ENCODE measurements at regions not wholly inside any gene's neighbourhood (a gene's known extent, or its start where the extent isn't known, plus 50 kb on each side); places are given as distances from the start of the nearest gene placed in this dataset.

DNA sequence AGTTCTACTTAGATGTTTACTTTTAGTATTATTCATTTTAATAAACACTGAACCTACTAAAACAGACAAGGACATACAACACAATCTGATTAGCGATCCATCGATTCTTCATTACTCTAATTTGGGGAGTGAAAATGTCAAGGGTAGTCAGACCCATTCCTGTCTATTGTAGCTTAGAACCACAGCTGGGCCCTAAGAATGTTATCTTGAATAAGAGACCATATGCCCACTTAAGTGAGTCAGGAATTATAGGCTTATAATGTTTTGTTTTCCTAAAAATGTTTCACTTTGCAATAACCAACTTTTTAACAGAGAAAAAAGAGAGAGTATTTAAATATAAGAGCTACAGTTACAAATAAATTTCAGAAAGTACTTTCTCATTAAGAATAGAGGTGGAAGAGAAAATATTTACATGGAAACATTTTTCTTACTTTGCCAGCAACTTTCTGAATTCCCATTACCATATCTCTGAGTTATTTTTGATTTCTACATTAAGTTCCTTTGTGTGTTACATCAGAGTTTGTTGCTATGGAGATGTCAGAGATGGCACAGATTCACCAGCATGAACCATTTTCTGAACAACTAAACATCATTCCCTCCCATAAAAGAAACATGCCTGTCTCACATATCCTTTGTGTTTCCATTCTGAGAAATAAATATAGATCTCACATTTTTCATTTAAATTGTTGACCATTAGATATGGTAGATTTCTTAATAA is 75.4 kb upstream of the SLC13A1 start:
- Histone ChIP-seq H4K5ac (ENCODE audit: low read depth, low read length) (no peak overlapping the region), H3K4ac (ENCODE audit: low read depth, low read length) (no peak overlapping the region), H3K4me3 (ENCODE audit: insufficient read depth, low read depth, low read length) (no peak overlapping the region), H2AK5ac (ENCODE audit: low read depth, low read length) (no peak overlapping the region), H3K9me3 (ENCODE audit: control insufficient read depth, insufficient read depth, low read length) (peaks cover 9% of the 10 kb centered on the region), H3K56ac (ENCODE audit: extremely low read depth, insufficient read depth, low read length) (no peak overlapping the region), H3K18ac (ENCODE audit: low read depth, low read length) (no peak overlapping the region), H3K23ac (ENCODE audit: low read depth, low read length) (no peak overlapping the region), H2BK120ac (ENCODE audit: low read depth, low read length) (no peak overlapping the region), H3K36me3 (ENCODE audit: control insufficient read depth, insufficient read depth, low read length) (no peaks in the 10 kb centered on the region), H2BK20ac (ENCODE audit: low read depth, low read length) (no peak overlapping the region), H2AFZ (replicated peaks; ENCODE audit: low read length, poor library complexity) (no peak overlapping the region), H3K9me1 (ENCODE audit: insufficient read depth, low read length) (no peaks in the 10 kb centered on the region), H2AK9ac (replicated peaks; ENCODE audit: low read depth, low read length, poor library complexity) (no peak overlapping the region), H4K8ac (ENCODE audit: low read depth in 2 of 2, low read length in 2 of 2) (no peak overlapping the region), H3K14ac (replicated peaks; ENCODE audit: low read depth, low read length) (no peak overlapping the region), H2BK5ac (ENCODE audit: low read depth, low read length, poor library complexity, severe bottlenecking) (no peak overlapping the region), H4K91ac (ENCODE audit: insufficient read depth, low read depth, low read length) (no peak overlapping the region), H3K4me1 (ENCODE audit: control insufficient read depth, insufficient read depth, low read length) (no peaks in the 10 kb centered on the region), H3K27me3 (ENCODE audit: control insufficient read depth, insufficient read depth, low read length) (no peaks in the 10 kb centered on the region), H3K4me2 (ENCODE audit: low read depth, low read length) (no peak overlapping the region), H4K20me1 (ENCODE audit: insufficient read depth, low read length) (no peaks in the 10 kb centered on the region), H3K79me1 (ENCODE audit: low read depth in 1 of 2, low read length in 2 of 2) (no peaks in the 10 kb centered on the region), H3K9ac (ENCODE audit: low read depth, low read length) (no peak overlapping the region), H3K27ac (ENCODE audit: insufficient read depth, low read length) (no peak overlapping the region), H2BK15ac (ENCODE audit: low read depth, low read length) (no peak overlapping the region)
- CTCF ChIA-PET = no interaction called here
- intact Hi-C loops (cut with micrococcal nuclease) (no loop called here), dilution Hi-C loops (cut with HindIII; ENCODE audit: low sequenced_read_pairs, unreplicated experiment) (no loop called here), in situ Hi-C loops (cut with MboI; ENCODE audit: low sequenced_read_pairs) (no loop called here)
- ATAC-seq (ENCODE audit: low read depth) = no peak
- POLR2A ChIA-PET (ENCODE audit: unreplicated experiment) = no interaction called here
- no CpG with 5 or more reads among the region's 2 CpGs for WGBS, 2 experiments (ENCODE audit: extremely low coverage in 2 of 2, insufficient read length in 1 of 2)
- no peak for TF ChIP-seq MAFK (IDR thresholded peaks at IDR 0.05; ENCODE audit: low read depth, low read length)
- no peak for TF ChIP-seq CHD1 (IDR thresholded peaks at IDR 0.05; ENCODE audit: low read depth, low read length)
- TF ChIP-seq, protein P1, sequence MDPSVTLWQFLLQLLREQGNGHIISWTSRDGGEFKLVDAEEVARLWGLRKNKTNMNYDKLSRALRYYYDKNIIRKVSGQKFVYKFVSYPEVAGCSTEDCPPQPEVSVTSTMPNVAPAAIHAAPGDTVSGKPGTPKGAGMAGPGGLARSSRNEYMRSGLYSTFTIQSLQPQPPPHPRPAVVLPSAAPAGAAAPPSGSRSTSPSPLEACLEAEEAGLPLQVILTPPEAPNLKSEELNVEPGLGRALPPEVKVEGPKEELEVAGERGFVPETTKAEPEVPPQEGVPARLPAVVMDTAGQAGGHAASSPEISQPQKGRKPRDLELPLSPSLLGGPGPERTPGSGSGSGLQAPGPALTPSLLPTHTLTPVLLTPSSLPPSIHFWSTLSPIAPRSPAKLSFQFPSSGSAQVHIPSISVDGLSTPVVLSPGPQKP (IDR thresholded peaks at IDR 0.05; ENCODE audit: borderline replicate concordance, low read depth, low read length) = no peak
- no peak for TF ChIP-seq CEBPB (IDR thresholded peaks at IDR 0.05; ENCODE audit: low read depth, low read length)
- TF ChIP-seq POLR2A (IDR thresholded peaks at IDR 0.05; ENCODE audit: low read depth, low read length) = no peak
- TF ChIP-seq, protein P2, sequence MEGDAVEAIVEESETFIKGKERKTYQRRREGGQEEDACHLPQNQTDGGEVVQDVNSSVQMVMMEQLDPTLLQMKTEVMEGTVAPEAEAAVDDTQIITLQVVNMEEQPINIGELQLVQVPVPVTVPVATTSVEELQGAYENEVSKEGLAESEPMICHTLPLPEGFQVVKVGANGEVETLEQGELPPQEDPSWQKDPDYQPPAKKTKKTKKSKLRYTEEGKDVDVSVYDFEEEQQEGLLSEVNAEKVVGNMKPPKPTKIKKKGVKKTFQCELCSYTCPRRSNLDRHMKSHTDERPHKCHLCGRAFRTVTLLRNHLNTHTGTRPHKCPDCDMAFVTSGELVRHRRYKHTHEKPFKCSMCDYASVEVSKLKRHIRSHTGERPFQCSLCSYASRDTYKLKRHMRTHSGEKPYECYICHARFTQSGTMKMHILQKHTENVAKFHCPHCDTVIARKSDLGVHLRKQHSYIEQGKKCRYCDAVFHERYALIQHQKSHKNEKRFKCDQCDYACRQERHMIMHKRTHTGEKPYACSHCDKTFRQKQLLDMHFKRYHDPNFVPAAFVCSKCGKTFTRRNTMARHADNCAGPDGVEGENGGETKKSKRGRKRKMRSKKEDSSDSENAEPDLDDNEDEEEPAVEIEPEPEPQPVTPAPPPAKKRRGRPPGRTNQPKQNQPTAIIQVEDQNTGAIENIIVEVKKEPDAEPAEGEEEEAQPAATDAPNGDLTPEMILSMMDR (conservative IDR thresholded peaks at IDR 0.05; ENCODE audit: low read depth, low read length) = no peak
- no peak for TF ChIP-seq RFX5 (IDR thresholded peaks at IDR 0.05; ENCODE audit: low read depth, low read length)
- no peak for TF ChIP-seq MAZ (IDR thresholded peaks at IDR 0.05; ENCODE audit: borderline replicate concordance, low read depth, low read length)
- TF ChIP-seq MXI1 (IDR thresholded peaks at IDR 0.05; ENCODE audit: borderline replicate concordance, low read depth, low read length) = no peak
- no peak for TF ChIP-seq RCOR1 (IDR thresholded peaks at IDR 0.05; ENCODE audit: insufficient replicate concordance, low read length)
- no peak for TF ChIP-seq FOS (IDR thresholded peaks at IDR 0.05; ENCODE audit: low read depth, low read length)
- no peak for TF ChIP-seq NFE2L2 (IDR thresholded peaks at IDR 0.05; ENCODE audit: low read depth, low read length)
- TF ChIP-seq, protein P3, sequence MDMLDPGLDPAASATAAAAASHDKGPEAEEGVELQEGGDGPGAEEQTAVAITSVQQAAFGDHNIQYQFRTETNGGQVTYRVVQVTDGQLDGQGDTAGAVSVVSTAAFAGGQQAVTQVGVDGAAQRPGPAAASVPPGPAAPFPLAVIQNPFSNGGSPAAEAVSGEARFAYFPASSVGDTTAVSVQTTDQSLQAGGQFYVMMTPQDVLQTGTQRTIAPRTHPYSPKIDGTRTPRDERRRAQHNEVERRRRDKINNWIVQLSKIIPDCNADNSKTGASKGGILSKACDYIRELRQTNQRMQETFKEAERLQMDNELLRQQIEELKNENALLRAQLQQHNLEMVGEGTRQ (IDR thresholded peaks at IDR 0.05; ENCODE audit: low read depth, low read length) = no peak
- no peak for TF ChIP-seq RAD21 (IDR thresholded peaks at IDR 0.05; ENCODE audit: low read length)
- DNase-seq = no peak
- no TSS peak for BruUV-seq (replicated peaks)
